Upper lobe of right lung (tissue), 1 donor: ENCODE measurements at regions not wholly inside any gene's neighbourhood (a gene's known extent, or its start where the extent isn't known, plus 50 kb on each side); places are given as distances from the start of the nearest gene placed in this dataset.

ENCODE experiments used
- ATAC-seq: fragments of 200-7000 bp; cut with Tn5 transposase; one replicate; pipeline ENCODE4 v1.9.1; 2020; ENCODE audit warnings: mild to moderate bottlenecking, moderate library complexity
- DNase-seq: peaks from one replicate; pipeline ENCODE4 v3.0.0-alpha.2; 2020
- H3K27ac ChIP-seq: fragments of 200-600 bp; one replicate; pipeline ENCODE4 v1.8.0; 2022
- H3K27me3 ChIP-seq: fragments of 200-600 bp; one replicate; pipeline ENCODE4 v1.8.0; 2022; ENCODE audit warnings: mild to moderate bottlenecking
- H3K36me3 ChIP-seq: fragments of 200-600 bp; one replicate; pipeline ENCODE4 v1.8.0; 2022
- H3K4me1 ChIP-seq: fragments of 200-600 bp; one replicate; pipeline ENCODE4 v1.8.0; 2022
- H3K4me3 ChIP-seq: fragments of 200-600 bp; one replicate; pipeline ENCODE4 v1.8.0; 2022; ENCODE audit warnings: mild to moderate bottlenecking
- H3K9me3 ChIP-seq: fragments of 200-600 bp; one replicate; pipeline ENCODE4 v1.8.0; 2022
- CTCF ChIP-seq: fragments of 200-600 bp; IDR thresholded peaks from one replicate; pipeline ENCODE4 v1.8.0; 2022; ENCODE audit warnings: antibody characterized with exemption
- intact Hi-C: fragments of 100-400 bp; cut with DNase I; formaldehyde crosslinking; loops from one replicate; pipeline ENCODE4 v1.11.0; 2022
- donor health status: DM: no; HTN: yes; CAD: no; lungs with severe emphysema.

DNA sequence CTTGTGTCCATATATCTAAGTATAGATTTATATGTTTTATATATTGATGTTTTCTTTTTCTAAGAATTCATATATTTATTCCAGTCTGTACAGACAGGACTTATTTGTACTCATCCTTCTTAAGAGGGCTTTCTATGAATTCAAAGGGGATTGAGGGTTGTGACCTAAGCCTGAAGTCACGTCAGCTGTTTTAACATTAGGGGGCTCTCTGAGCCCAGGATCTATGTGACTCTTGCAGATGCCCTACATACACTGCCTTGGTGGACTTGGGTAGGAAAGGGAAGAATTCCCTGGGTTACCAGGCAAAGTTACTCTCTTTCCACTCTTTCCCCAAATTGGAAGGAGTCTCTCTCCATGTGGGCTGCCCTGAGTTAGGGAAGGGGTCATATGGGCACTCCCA lies 283.8 kb upstream of the DAB1 start:
- no peak overlapping the region for H3K4me3 ChIP-seq
- no peaks in the 10 kb centered on the region for H3K9me3 ChIP-seq
- TF ChIP-seq CTCF = no peak
- H3K27ac ChIP-seq = no peak overlapping the region
- intact Hi-C loops = no loop called here
- no peak for DNase-seq
- H3K36me3 ChIP-seq = no peaks in the 10 kb centered on the region
- H3K27me3 ChIP-seq = no peaks in the 10 kb centered on the region
- no peaks in the 10 kb centered on the region for H3K4me1 ChIP-seq
- ATAC-seq = no peak

GRCh38 chr1:57704811-57705210 lies 281.0 kb upstream of the DAB1 start:
- intact Hi-C loops = no loop called here
- no peak for DNase-seq
- Histone ChIP-seq H3K27ac (no peak overlapping the region), H3K27me3 (no peaks in the 10 kb centered on the region), H3K36me3 (no peaks in the 10 kb centered on the region), H3K4me3 (no peak overlapping the region), H3K9me3 (no peaks in the 10 kb centered on the region), H3K4me1 (no peaks in the 10 kb centered on the region)
- no peak for TF ChIP-seq CTCF
- ATAC-seq = no peak

DNA sequence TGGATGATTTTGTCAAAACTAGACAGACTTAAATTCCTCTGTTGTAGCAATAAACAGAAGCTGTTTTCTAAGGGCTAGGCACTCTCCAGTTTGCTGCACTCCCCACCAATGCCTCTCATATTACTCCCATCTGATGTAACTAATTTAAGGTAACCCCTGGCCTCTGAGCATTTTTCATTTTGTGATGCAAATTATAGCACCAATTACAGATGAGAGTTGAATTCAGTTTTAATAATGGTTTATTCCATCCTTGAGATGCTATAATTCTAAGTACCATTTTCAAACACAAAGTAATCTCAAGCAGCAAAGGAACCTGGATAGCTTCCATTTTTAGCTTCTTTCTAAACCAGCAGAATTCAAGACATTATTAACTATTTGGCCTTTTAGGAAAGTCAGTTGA lies 280.4 kb upstream of the DAB1 start:
- Histone ChIP-seq H3K36me3 (no peaks in the 10 kb centered on the region), H3K27me3 (no peaks in the 10 kb centered on the region), H3K27ac (no peak overlapping the region), H3K4me3 (no peak overlapping the region), H3K4me1 (no peaks in the 10 kb centered on the region), H3K9me3 (no peaks in the 10 kb centered on the region)
- intact Hi-C loops = no loop called here
- DNase-seq = no peak
- TF ChIP-seq CTCF = no peak
- no peak for ATAC-seq

GRCh38 chr1:57696904-57697303 lies 273.0 kb upstream of the DAB1 start:
- H3K27me3 ChIP-seq = no peaks in the 10 kb centered on the region
- H3K9me3 ChIP-seq = no peaks in the 10 kb centered on the region
- H3K4me3 ChIP-seq = no peak overlapping the region
- ATAC-seq = no peak
- H3K36me3 ChIP-seq = no peaks in the 10 kb centered on the region
- TF ChIP-seq CTCF = no peak
- DNase-seq = no peak
- intact Hi-C loops = no loop called here
- no peak overlapping the region for H3K27ac ChIP-seq
- H3K4me1 ChIP-seq = no peaks in the 10 kb centered on the region

- no peaks in the 10 kb centered on the region for H3K4me1 ChIP-seq
- ATAC-seq = no peak
- no peak overlapping the region for H3K4me3 ChIP-seq
- TF ChIP-seq CTCF = no peak
- no peak overlapping the region for H3K27ac ChIP-seq
- H3K9me3 ChIP-seq = no peaks in the 10 kb centered on the region
- H3K36me3 ChIP-seq = no peaks in the 10 kb centered on the region
- intact Hi-C loops = no loop called here
- H3K27me3 ChIP-seq = no peaks in the 10 kb centered on the region
- no peak for DNase-seq
These were observed 272.2 kb upstream of the DAB1 start for GRCh38 chr1:57696043-57696442.

- H3K4me3 ChIP-seq = no peak overlapping the region
- no peaks in the 10 kb centered on the region for H3K4me1 ChIP-seq
- H3K27ac ChIP-seq = no peak overlapping the region
- H3K9me3 ChIP-seq = no peaks in the 10 kb centered on the region
- ATAC-seq (no peak), DNase-seq (no peak)
- intact Hi-C loops = no loop called here
- TF ChIP-seq CTCF = no peak
- H3K27me3 ChIP-seq = no peaks in the 10 kb centered on the region
- no peaks in the 10 kb centered on the region for H3K36me3 ChIP-seq
These were observed 262.4 kb upstream of the DAB1 start for GRCh38 chr1:57686306-57686705.
